Mesothelial cell of epicardium (in vitro differentiated cells): ENCODE measurements at regions not wholly inside any gene's neighbourhood (a gene's known extent, or its start where the extent isn't known, plus 50 kb on each side); places are given as distances from the start of the nearest gene placed in this dataset.

Source experiments
- DNase-seq, 2 experiments: peaks; one replicate each; pipeline ENCODE4 v3.0.0; 2021; ENCODE audit warnings: low spot score in 2 of 2; ENCODE audit not compliant: unreplicated experiment in 2 of 2
- H3K27ac Mint-ChIP-seq: 2 replicates; pipeline ENCODE4 v1.8.0; 2021; ENCODE audit warnings: mixed read lengths
- H3K27me3 Mint-ChIP-seq: 2 replicates; pipeline ENCODE4 v1.8.0; 2021; ENCODE audit warnings: low read depth, mixed read lengths
- H3K36me3 Mint-ChIP-seq: 2 replicates; pipeline ENCODE4 v1.8.0; 2021; ENCODE audit warnings: mixed read lengths
- H3K4me1 Mint-ChIP-seq: 2 replicates; pipeline ENCODE4 v1.8.0; 2021; ENCODE audit warnings: mixed read lengths
- H3K4me3 Mint-ChIP-seq: 2 replicates; pipeline ENCODE4 v1.8.0; 2021; ENCODE audit warnings: mild to moderate bottlenecking, moderate library complexity, mixed read lengths
- H3K9me3 Mint-ChIP-seq: 2 replicates; pipeline ENCODE4 v1.8.0; 2021; ENCODE audit warnings: mixed read lengths
- TF ChIP-seq, protein P1 (sequence below): fragments of 200-600 bp; sonication (generic); IDR thresholded peaks from one replicate; pipeline ENCODE4 v1.5.0; 2021; ENCODE audit warnings: antibody characterized with exemption; ENCODE audit not compliant: unreplicated experiment

- no peak overlapping the region for H3K27ac Mint-ChIP-seq
- H3K27me3 Mint-ChIP-seq = no peaks in the 10 kb centered on the region
- no peaks in the 10 kb centered on the region for H3K9me3 Mint-ChIP-seq
- H3K4me3 Mint-ChIP-seq = no peak overlapping the region
- TF ChIP-seq, protein P1, sequence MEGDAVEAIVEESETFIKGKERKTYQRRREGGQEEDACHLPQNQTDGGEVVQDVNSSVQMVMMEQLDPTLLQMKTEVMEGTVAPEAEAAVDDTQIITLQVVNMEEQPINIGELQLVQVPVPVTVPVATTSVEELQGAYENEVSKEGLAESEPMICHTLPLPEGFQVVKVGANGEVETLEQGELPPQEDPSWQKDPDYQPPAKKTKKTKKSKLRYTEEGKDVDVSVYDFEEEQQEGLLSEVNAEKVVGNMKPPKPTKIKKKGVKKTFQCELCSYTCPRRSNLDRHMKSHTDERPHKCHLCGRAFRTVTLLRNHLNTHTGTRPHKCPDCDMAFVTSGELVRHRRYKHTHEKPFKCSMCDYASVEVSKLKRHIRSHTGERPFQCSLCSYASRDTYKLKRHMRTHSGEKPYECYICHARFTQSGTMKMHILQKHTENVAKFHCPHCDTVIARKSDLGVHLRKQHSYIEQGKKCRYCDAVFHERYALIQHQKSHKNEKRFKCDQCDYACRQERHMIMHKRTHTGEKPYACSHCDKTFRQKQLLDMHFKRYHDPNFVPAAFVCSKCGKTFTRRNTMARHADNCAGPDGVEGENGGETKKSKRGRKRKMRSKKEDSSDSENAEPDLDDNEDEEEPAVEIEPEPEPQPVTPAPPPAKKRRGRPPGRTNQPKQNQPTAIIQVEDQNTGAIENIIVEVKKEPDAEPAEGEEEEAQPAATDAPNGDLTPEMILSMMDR = no peak
- H3K36me3 Mint-ChIP-seq = no peaks in the 10 kb centered on the region
- DNase-seq = no peak
- H3K4me1 Mint-ChIP-seq = peaks cover 18% of the 10 kb centered on the region
These were observed 55.9 kb upstream of the DRD2 start for GRCh38 chr11:113531083-113531482.

- no peaks in the 10 kb centered on the region for H3K36me3 Mint-ChIP-seq
These were observed 54.4 kb upstream of the DRD2 start for GRCh38 chr11:113529606-113530005.

GRCh38 chr11:113528982-113529381 is 53.8 kb upstream of the DRD2 start:
- Mint-ChIP-seq H3K27ac (no peak overlapping the region), H3K9me3 (no peaks in the 10 kb centered on the region), H3K4me3 (no peak overlapping the region), H3K4me1 (peaks cover 18% of the 10 kb centered on the region), H3K27me3 (no peaks in the 10 kb centered on the region), H3K36me3 (no peaks in the 10 kb centered on the region)
- DNase-seq = no peak
- TF ChIP-seq, protein P1 = no peak

More at GRCh38 chr11:113529606-113530005, 54.4 kb upstream of the DRD2 start:
- H3K27me3 Mint-ChIP-seq = no peaks in the 10 kb centered on the region
- H3K9me3 Mint-ChIP-seq = no peaks in the 10 kb centered on the region
- no peak overlapping the region for H3K4me3 Mint-ChIP-seq
- DNase-seq = no peak
- TF ChIP-seq, protein P1 = no peak
- H3K4me1 Mint-ChIP-seq = peaks cover 18% of the 10 kb centered on the region
- H3K27ac Mint-ChIP-seq = no peak overlapping the region

DNA sequence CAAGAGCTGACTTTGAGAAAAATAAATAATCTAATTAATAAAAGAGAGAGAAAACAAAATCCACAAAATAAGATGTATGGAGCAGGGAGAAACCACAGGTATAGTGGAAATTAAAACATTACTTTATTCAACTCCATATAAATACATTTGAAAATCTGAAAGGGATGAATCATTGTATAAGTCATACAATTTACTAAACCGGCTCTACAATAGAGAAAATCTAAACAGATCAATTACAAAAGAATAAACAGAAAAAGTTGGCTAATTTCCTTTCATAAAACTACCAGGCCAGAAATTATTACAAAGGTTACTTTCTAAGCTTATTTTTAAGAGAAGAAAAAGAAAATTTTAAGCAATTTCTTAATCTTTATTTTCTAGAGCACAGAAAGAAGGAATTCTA is 51.3 kb upstream of the DRD2 start:
- DNase-seq = no peak
- Mint-ChIP-seq H3K4me1 (peaks cover 2% of the 10 kb centered on the region), H3K36me3 (no peaks in the 10 kb centered on the region), H3K27me3 (peaks cover 2% of the 10 kb centered on the region), H3K4me3 (no peak overlapping the region), H3K27ac (no peak overlapping the region), H3K9me3 (no peaks in the 10 kb centered on the region)
- TF ChIP-seq, protein P1 = no peak
